Pancreas (tissue), 10 donors: ENCODE measurements at regions not wholly inside any gene's neighbourhood (a gene's known extent, or its start where the extent isn't known, plus 50 kb on each side); places are given as distances from the start of the nearest gene placed in this dataset.
A peak's percentile ranks its signal among the peaks of the same experiment; 100 is the strongest.

Experiments used
- ATAC-seq, 4 donors: fragments of 200-7000 bp; cut with Tn5 transposase; one replicate each; pipeline versions ENCODE4 v1.8.0 to v1.9.1; 2020; ENCODE audit warnings: mild to moderate bottlenecking in 4 of 4, moderate library complexity in 4 of 4
- DNase-seq, 6 donors: peaks; one replicate each; pipeline ENCODE4 v3.0.0-alpha.2; 2020
- FAIRE-seq: peaks from 2 replicates; lab custom pipeline; 2012; peaks lifted over from hg19 to GRCh38; lab: Jason Lieb, UNC
- H3K27ac ChIP-seq, 4 donors: fragments of 200-600 bp; sonication (generic); 1 replicate in 3 of 4; 2 replicates in 1 of 4; pipeline versions ENCODE4 v1.5.0 to v1.8.0; 2020
- H3K27me3 ChIP-seq, 4 donors: fragments of 200-600 bp; one replicate each; pipeline ENCODE4 v1.8.0; 2021
- H3K36me3 ChIP-seq, 3 donors: fragments of 200-600 bp; sonication (generic) in 1 of 3; one replicate each; pipeline versions ENCODE4 v1.5.0 to v1.8.0; 2020 to 2021
- H3K4me1 ChIP-seq, 3 donors: fragments of 200-600 bp; one replicate each; pipeline ENCODE4 v1.8.0; 2021
- H3K4me3 ChIP-seq, 4 donors: fragments of 200-600 bp; sonication (generic) in 2 of 4; one replicate each; pipeline versions ENCODE4 v1.5.0 to v1.8.0; 2020 to 2021
- H3K9me3 ChIP-seq, 4 donors: fragments of 200-600 bp; one replicate each; pipeline ENCODE4 v1.8.0; 2021
- CTCF ChIP-seq, 4 donors: fragments of 200-600 bp; sonication (generic) in 3 of 4; IDR thresholded peaks; one replicate each; pipeline versions ENCODE4 v1.5.0 to v1.8.0; 2021; ENCODE audit warnings: antibody characterized with exemption in 4 of 4
- WGBS, 2 donors: extraction: QIAGEN DNeasy Blood & Tissue Kit; methylation state at CpG; one replicate each; pipeline ENCODE4 v1.1.7; 2013; 5-methylcytosine and 5-hydroxymethylcytosine counted together
- intact Hi-C, 3 donors: fragments of 100-400 bp; cut with DNase I; formaldehyde crosslinking; loops; one replicate each; pipeline versions ENCODE4 v1.11.1 to v1.14.2; 2022
- donor health status: healthy with polysubstance abuse.
- donor health status: DM: no; HTN: no; CAD: no; lungs with moderate emphysema.
- donor health status: DM: no; HTN: no; CAD: no.
- donor health status: control.
- donor health status: control.
- donor health status: Bipolar disorder and iron deficiency.
- donor health status: DM: yes; HTN: yes; CAD: no.
- donor health status: DM: no; HTN: no; CAD: no.
- donor health status: DM: no; HTN: no; CAD: no.
- donor health status: DM: yes; HTN: yes; CAD: no.

- no peak for TF ChIP-seq CTCF (IDR thresholded peaks at IDR 0.05)
- DNase-seq (no peak), ATAC-seq (no peak), FAIRE-seq (no peak)
- no peaks in the 10 kb centered on the region for H3K36me3 ChIP-seq
- H3K27ac ChIP-seq, result no peak overlapping the region
- intact Hi-C loops, result no loop called here
- H3K9me3 ChIP-seq, result no peaks in the 10 kb centered on the region
- no peaks in the 10 kb centered on the region for H3K4me1 ChIP-seq
- no peaks in the 10 kb centered on the region for H3K27me3 ChIP-seq
- no peak overlapping the region for H3K4me3 ChIP-seq
- 28 to 36% methylated on average over 9 of the region's 9 CpGs for WGBS, 2 donors
These were observed 268.6 kb upstream of the MVB12B start for GRCh38 chr9:126058011-126058531.

DNA sequence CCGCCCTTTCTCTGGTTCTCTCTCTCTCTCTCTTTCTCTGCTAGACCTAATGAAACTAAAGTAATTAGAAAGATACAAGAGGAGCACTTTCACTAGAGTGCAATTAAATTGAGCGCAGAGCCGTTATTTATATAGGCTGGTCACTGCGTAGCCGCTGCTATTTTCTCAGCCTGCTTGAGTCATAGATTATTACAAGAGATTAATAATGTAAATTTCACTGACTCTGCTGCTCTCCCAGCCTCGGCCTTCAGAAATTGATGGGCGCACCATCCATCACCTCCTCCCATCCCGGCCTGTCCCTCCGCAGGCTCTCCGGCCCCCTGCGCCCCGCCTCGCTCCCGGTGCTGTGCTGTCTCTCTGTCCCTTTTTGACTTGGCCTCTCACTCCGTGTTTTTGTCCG lies 268.0 kb upstream of the MVB12B start:
- intact Hi-C loops, result no loop called here
- FAIRE-seq (no peak), DNase-seq (no peak), ATAC-seq (no peak)
- Histone ChIP-seq H3K4me1 (no peaks in the 10 kb centered on the region), H3K4me3 (no peak overlapping the region), H3K27me3 (no peaks in the 10 kb centered on the region), H3K9me3 (no peaks in the 10 kb centered on the region), H3K36me3 (no peaks in the 10 kb centered on the region), H3K27ac (no peak overlapping the region)
- TF ChIP-seq CTCF (IDR thresholded peaks at IDR 0.05), result no peak
- 42 to 44% methylated on average over 15 to 16 of the region's 16 CpGs for WGBS, 2 donors

DNA sequence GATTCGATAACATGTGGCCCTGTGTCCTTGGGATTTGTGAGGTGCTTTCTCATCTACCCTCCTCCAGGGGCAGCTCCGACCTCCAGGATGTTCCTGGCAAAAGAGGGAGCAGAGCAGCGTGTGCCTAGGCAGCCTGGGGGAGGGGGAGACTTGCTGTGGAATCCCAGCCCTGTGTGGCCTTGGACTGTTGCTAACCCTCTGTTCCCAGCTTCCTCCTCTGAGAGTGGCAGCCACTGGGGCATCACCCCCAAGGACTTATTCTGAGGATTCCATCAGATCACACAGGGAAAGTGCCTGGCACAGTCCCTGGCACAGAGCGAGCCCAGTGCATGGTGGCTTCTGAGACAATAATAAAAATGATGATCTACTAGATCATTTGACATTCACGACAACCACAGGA lies 265.1 kb upstream of the MVB12B start:
- Histone ChIP-seq H3K36me3 (no peaks in the 10 kb centered on the region), H3K4me3 (no peak overlapping the region), H3K4me1 (no peaks in the 10 kb centered on the region), H3K9me3 (no peaks in the 10 kb centered on the region), H3K27me3 (no peaks in the 10 kb centered on the region), H3K27ac (no peak overlapping the region)
- DNase-seq (peak in 1 of 6 donors; percentile 30), FAIRE-seq (no peak), ATAC-seq (no peak)
- intact Hi-C loops, result no loop called here
- 47 to 53% methylated on average over 5 of the region's 5 CpGs for WGBS, 2 donors
- TF ChIP-seq CTCF (IDR thresholded peaks at IDR 0.05), result no peak

- DNase-seq, result peak in 1 of 6 donors; percentile 30
- Histone ChIP-seq H3K27ac (no peak overlapping the region), H3K4me1 (no peaks in the 10 kb centered on the region), H3K4me3 (no peak overlapping the region), H3K36me3 (no peaks in the 10 kb centered on the region), H3K9me3 (no peaks in the 10 kb centered on the region), H3K27me3 (no peaks in the 10 kb centered on the region)
- ATAC-seq, result no peak
- FAIRE-seq, result no peak
- intact Hi-C loops, result no loop called here
- TF ChIP-seq CTCF (IDR thresholded peaks at IDR 0.05), result no peak
- 79 to 86% methylated on average over 11 of the region's 11 CpGs for WGBS, 2 donors
These were observed 264.3 kb upstream of the MVB12B start for GRCh38 chr9:126062158-126062886.

GRCh38 chr9:126063326-126063725 lies 263.3 kb upstream of the MVB12B start:
- Histone ChIP-seq H3K9me3 (no peaks in the 10 kb centered on the region), H3K4me3 (no peak overlapping the region), H3K36me3 (no peaks in the 10 kb centered on the region), H3K4me1 (no peaks in the 10 kb centered on the region), H3K27ac (no peak overlapping the region), H3K27me3 (no peaks in the 10 kb centered on the region)
- ATAC-seq (no peak), DNase-seq (no peak), FAIRE-seq (no peak)
- intact Hi-C loops, result no loop called here
- no peak for TF ChIP-seq CTCF (IDR thresholded peaks at IDR 0.05)
- WGBS, 2 donors, result 80 to 82% methylated on average over 5 of the region's 5 CpGs
